ENCODE measurements at regions not wholly inside any gene's neighbourhood (a gene's known extent, or its start where the extent isn't known, plus 50 kb on each side); places are given as distances from the start of the nearest gene placed in this dataset.

- Histone ChIP-seq H3K4me1 (ENCODE audit: control insufficient read depth, insufficient read depth, low read length) (no peaks in the 10 kb centered on the region), H3K27ac (ENCODE audit: extremely low read depth, low read depth, low read length) (no peak overlapping the region), H3K9me3 (ENCODE audit: control insufficient read depth, insufficient read depth, low read depth, low read length) (no peaks in the 10 kb centered on the region), H3K4me3 (ENCODE audit: low read depth, low read length) (no peak overlapping the region), H3K36me3 (ENCODE audit: control insufficient read depth in 2 of 2, insufficient read depth in 1 of 2, low read length in 2 of 2) (no peaks in the 10 kb centered on the region)
- ChIA-PET POLR2A (no interaction called here), CTCF (no interaction called here)
- TF ChIP-seq ZNF560 (tag by site-specific recombination; IDR thresholded peaks at IDR 0.05; ENCODE audit: borderline replicate concordance) (no peak), ZNF629 (tag by site-specific recombination; IDR thresholded peaks at IDR 0.05) (no peak), ATF2 (tag by site-specific recombination; IDR thresholded peaks at IDR 0.05; ENCODE audit: low read depth) (no peak), GFI1B (tag by site-specific recombination; IDR thresholded peaks at IDR 0.05) (no peak), ZNF184 (tag by site-specific recombination; IDR thresholded peaks at IDR 0.05) (no peak), ZNF155 (tag by site-specific recombination; IDR thresholded peaks at IDR 0.05) (no peak), ZNF658 (tag by site-specific recombination; IDR thresholded peaks at IDR 0.05) (no peak), TRIM28 (IDR thresholded peaks at IDR 0.05; ENCODE audit: borderline replicate concordance, low read length) (no peak), ZNF146 (tag by site-specific recombination; IDR thresholded peaks at IDR 0.05) (no peak), ZNF341 (tag by site-specific recombination; IDR thresholded peaks at IDR 0.05; ENCODE audit: low read depth) (no peak), ZNF48 (tag by site-specific recombination; IDR thresholded peaks at IDR 0.05) (no peak), WT1 (tag by site-specific recombination; IDR thresholded peaks at IDR 0.05) (no peak), ZNF514 (tag by site-specific recombination; IDR thresholded peaks at IDR 0.05) (no peak), GLIS2 (tag by site-specific recombination; IDR thresholded peaks at IDR 0.05) (no peak), BCL6B (tag by site-specific recombination; IDR thresholded peaks at IDR 0.05) (no peak)
- TF ChIP-seq, protein P1, sequence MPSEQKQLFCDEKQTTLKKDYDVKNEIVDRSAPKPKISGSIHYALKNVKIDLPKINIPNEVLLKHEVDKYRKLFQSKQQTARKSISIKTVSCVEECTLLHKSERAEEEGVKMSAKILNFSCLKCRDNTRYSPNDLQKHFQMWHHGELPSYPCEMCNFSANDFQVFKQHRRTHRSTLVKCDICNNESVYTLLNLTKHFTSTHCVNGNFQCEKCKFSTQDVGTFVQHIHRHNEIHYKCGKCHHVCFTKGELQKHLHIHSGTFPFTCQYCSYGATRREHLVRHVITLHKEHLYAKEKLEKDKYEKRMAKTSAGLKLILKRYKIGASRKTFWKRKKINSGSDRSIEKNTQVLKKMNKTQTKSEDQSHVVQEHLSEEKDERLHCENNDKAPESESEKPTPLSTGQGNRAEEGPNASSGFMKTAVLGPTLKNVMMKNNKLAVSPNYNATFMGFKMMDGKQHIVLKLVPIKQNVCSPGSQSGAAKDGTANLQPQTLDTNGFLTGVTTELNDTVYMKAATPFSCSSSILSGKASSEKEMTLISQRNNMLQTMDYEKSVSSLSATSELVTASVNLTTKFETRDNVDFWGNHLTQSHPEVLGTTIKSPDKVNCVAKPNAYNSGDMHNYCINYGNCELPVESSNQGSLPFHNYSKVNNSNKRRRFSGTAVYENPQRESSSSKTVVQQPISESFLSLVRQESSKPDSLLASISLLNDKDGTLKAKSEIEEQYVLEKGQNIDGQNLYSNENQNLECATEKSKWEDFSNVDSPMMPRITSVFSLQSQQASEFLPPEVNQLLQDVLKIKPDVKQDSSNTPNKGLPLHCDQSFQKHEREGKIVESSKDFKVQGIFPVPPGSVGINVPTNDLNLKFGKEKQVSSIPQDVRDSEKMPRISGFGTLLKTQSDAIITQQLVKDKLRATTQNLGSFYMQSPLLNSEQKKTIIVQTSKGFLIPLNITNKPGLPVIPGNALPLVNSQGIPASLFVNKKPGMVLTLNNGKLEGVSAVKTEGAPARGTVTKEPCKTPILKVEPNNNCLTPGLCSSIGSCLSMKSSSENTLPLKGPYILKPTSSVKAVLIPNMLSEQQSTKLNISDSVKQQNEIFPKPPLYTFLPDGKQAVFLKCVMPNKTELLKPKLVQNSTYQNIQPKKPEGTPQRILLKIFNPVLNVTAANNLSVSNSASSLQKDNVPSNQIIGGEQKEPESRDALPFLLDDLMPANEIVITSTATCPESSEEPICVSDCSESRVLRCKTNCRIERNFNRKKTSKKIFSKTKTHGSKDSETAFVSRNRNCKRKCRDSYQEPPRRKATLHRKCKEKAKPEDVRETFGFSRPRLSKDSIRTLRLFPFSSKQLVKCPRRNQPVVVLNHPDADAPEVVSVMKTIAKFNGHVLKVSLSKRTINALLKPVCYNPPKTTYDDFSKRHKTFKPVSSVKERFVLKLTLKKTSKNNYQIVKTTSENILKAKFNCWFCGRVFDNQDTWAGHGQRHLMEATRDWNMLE (tag by site-specific recombination; conservative IDR thresholded peaks at IDR 0.05; ENCODE audit: low read depth), result no peak
- TF ChIP-seq, protein P2, sequence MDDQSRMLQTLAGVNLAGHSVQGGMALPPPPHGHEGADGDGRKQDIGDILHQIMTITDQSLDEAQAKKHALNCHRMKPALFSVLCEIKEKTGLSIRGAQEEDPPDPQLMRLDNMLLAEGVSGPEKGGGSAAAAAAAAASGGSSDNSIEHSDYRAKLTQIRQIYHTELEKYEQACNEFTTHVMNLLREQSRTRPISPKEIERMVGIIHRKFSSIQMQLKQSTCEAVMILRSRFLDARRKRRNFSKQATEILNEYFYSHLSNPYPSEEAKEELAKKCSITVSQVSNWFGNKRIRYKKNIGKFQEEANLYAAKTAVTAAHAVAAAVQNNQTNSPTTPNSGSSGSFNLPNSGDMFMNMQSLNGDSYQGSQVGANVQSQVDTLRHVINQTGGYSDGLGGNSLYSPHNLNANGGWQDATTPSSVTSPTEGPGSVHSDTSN (CRISPR knock-in tag; IDR thresholded peaks at IDR 0.05), result no peak
Measured at GRCh38 chr10:112002206-112002605, 181.4 kb downstream of the GPAM start.

DNA sequence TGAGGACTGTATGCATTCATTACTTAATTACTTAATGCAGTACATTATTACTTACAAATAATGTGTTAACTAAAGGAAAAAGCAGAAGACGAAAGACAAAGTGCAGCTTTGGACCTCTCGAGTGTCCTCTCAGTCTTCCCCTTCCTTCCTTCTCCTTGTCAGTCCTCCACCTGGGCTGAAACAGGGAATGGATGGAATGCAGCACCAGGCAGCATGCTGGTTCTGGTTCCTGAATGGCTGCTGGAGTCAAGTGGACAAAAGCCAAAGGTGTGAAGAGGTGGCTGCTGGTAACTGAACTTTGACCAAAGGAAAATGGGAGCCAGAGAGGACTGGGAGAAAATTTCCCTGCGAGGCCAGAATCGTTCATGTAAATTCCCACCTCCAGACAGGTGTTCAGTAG lies 179.5 kb downstream of the GPAM start:
- H3K4me1 ChIP-seq (ENCODE audit: control insufficient read depth, insufficient read depth, low read length), result no peaks in the 10 kb centered on the region
- POLR2A ChIA-PET, result no interaction called here
- H3K9me3 ChIP-seq (ENCODE audit: control insufficient read depth, insufficient read depth, low read depth, low read length), result no peaks in the 10 kb centered on the region
- CTCF ChIA-PET, result interaction anchor here (0.6 kb wide), 1 partner anchor 248 kb away, joined by 3 read pairs; no protein-coding TSS in a partner anchor
- H3K36me3 ChIP-seq (ENCODE audit: control insufficient read depth in 2 of 2, insufficient read depth in 1 of 2, low read length in 2 of 2), result no peaks in the 10 kb centered on the region
- H3K4me3 ChIP-seq (ENCODE audit: low read depth, low read length), result no peak overlapping the region
- no peak overlapping the region for H3K27ac ChIP-seq (ENCODE audit: extremely low read depth, low read depth, low read length)
- TF ChIP-seq ZNF677 (tag by site-specific recombination; IDR thresholded peaks at IDR 0.05), result no peak
- TF ChIP-seq ZNF423 (tag by site-specific recombination; IDR thresholded peaks at IDR 0.05), result no peak
- no peak for TF ChIP-seq ZNF2 (tag by site-specific recombination; IDR thresholded peaks at IDR 0.05)
- no peak for TF ChIP-seq ZNF791 (tag by site-specific recombination; IDR thresholded peaks at IDR 0.05)
- TF ChIP-seq, protein P3, sequence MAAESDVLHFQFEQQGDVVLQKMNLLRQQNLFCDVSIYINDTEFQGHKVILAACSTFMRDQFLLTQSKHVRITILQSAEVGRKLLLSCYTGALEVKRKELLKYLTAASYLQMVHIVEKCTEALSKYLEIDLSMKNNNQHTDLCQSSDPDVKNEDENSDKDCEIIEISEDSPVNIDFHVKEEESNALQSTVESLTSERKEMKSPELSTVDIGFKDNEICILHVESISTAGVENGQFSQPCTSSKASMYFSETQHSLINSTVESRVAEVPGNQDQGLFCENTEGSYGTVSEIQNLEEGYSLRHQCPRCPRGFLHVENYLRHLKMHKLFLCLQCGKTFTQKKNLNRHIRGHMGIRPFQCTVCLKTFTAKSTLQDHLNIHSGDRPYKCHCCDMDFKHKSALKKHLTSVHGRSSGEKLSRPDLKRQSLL (tag by site-specific recombination; IDR thresholded peaks at IDR 0.05), result no peak
- TF ChIP-seq EGR2 (tag by site-specific recombination; IDR thresholded peaks at IDR 0.05; ENCODE audit: low read depth), result no peak
- TF ChIP-seq SCRT2 (tag by site-specific recombination; IDR thresholded peaks at IDR 0.05), result no peak
- no peak for TF ChIP-seq ZFP3 (tag by site-specific recombination; IDR thresholded peaks at IDR 0.05; ENCODE audit: low read depth)
- no peak for TF ChIP-seq ZBTB7A (tag by site-specific recombination; IDR thresholded peaks at IDR 0.05; ENCODE audit: low read depth)

Measured in HEK293 (cell line).